ENCODE measurements at regions not wholly inside any gene's neighbourhood (a gene's known extent, or its start where the extent isn't known, plus 50 kb on each side); places are given as distances from the start of the nearest gene placed in this dataset.
"Not testable (repeated sequence)": the region's sequence is repeated elsewhere in the genome, so short reads cannot be mapped to it uniquely, and the experiment has no call there.

GRCh38 chr4:60938181-60938580, 261.9 kb upstream of the ADGRL3 start:
- no peak for DNase-seq

DNA sequence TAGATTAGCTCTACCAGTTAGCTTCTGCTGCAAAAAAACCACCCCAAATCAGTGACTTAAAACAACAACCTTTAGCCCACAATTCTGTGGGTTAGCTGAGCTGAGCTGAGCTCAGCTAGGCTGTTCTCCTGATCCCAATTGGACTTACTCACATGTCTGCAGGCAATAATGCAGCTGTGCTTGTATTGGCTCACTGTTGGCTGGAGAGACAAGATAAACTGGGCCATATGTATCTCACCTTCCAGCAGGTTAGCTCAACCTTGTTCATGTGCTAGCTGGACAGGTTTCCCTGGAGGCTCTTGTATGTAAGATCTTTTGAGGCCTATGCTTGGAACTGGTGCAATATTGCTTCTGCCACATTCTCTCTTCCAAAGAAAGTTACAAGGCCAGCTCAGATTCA, 261.5 kb upstream of the ADGRL3 start:
- DNase-seq, result no peak

- peak in 2 of 3 experiments; percentile 11 to 68 for DNase-seq
Measured at GRCh38 chr4:60944060-60944459, 256.1 kb upstream of the ADGRL3 start.

DNA sequence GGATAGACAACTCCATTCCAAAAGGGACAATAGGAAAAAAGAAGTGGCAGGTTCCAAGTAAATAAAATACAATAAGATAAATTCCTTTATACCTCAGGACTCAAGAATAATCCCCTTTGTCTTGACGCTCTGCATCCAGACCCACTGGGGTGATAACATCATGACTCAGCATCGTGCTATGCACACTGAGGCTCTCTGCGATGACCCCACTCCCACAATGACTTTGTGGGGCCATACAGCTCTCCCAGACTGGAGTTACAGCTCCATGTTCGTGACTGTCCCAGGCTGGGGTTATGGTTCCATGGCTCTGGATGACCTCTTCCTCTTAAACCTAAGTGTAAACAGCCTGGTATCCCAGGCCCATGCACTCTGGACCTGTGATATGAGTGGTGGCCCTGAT, 254.5 kb upstream of the ADGRL3 start:
- DNase-seq, result no peak

GRCh38 chr4:60948008-60948407, 252.1 kb upstream of the ADGRL3 start:
- no peak for DNase-seq

DNA sequence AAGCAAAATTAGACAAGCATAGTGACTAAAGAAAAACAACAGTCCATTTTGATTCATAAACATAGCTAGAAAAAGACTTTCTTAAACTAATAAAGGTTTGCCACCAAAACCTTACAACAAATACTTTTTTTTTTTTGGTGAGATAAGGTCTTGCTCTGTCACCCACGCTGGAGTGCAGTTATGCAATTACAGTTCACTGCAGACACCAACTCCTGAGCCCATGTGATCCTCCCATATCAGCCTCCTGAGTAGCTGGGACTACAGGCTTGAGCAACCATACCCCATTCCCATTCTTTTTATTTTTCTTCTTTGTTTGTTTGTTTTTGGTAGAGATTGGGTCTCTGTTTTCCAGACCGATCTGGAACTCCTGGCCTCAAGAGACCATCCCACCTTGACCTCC, 247.2 kb upstream of the ADGRL3 start:
- DNase-seq, result no peak

GRCh38 chr4:60953826-60954225, 246.3 kb upstream of the ADGRL3 start:
- DNase-seq, result no peak

- peak in 1 of 3 experiments; percentile 23 for DNase-seq
Measured at GRCh38 chr4:60962286-60962685, 237.8 kb upstream of the ADGRL3 start.

DNA sequence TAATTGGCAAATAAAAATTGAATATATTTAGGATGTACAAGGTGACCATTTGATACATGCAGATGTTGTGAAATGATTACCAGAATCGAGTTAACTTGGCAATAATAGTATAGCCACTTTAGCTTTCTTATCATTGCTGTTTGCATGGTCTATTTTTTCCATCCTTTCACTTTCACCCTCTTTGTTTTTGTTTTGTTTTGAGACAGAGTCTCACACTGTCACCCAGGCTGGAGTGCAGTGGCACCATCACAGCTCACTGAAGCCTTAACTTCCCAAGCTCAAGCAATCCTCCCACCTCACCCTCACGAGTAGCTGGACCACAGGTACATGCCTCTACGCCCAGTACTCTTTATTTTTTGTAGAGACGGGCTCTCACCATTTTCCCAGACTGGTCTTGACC, 218.6 kb upstream of the ADGRL3 start:
- no peak for DNase-seq

DNA sequence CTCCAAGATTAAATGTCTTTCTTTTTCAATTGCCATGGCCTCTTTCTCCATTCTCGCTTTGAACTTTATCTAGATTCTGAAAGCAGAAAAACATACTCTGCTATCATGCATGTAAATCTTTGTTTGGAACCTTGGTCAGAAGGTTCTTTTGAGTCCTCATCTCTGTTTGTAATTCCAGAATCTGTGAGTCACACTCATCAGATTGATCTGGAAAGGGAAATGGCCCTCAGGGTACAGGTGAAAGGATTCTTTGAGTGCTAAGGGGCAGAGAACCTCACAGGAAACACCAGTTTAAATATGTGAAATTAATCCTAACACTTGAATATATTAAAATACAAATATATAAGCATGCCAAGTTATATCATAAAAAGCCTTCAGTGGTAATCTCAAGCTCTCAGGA, 211.0 kb upstream of the ADGRL3 start:
- no peak for DNase-seq

- DNase-seq, result no peak
Measured at GRCh38 chr4:60992037-60992436, 208.1 kb upstream of the ADGRL3 start.

DNA sequence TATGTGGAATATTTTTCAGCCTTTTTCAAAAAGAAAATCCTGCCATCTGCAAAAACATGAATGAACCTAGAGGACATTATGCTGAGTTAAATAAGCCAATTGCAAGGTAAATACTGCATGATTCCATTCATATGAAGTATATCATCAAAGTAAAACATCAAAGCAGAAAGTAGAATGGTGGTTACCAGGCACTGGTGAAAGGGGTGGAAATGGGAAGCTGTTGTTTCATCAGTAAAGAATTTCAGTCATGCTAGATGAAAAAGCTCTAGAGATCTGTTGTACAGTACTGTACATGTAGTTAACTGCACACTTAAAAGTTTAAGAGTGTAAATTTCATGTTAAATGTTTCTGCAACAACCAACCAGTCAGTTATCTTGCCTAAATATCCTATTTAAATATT, 196.8 kb upstream of the ADGRL3 start:
- DNase-seq, result no peak

DNA sequence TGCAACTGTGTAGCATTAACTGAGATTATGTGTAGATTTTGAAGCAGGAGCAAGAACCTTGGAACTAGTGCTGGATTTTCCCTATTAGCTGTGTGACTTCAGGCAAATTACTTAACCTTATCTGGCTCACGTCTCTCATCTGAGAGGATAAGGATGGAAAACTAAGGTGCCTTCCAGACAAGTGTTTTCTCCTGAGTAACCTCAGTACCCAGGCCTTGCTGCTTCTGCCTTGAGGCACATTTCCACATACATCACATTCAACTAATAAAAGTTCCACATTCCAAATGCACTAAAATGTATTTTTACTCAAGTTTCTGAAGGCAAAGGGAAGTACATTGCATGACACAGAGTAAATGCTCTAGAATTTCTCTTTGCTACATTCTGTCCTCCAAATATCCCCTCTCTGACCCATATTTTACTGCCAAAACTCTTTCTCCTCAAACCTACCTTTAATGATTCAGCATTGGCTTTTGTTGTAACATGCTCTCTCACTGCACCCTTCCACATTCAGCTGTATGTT, 195.4 kb upstream of the ADGRL3 start:
- DNase-seq, result no peak

- no peak for DNase-seq
Measured at GRCh38 chr4:61011051-61011450, 189.1 kb upstream of the ADGRL3 start.

DNA sequence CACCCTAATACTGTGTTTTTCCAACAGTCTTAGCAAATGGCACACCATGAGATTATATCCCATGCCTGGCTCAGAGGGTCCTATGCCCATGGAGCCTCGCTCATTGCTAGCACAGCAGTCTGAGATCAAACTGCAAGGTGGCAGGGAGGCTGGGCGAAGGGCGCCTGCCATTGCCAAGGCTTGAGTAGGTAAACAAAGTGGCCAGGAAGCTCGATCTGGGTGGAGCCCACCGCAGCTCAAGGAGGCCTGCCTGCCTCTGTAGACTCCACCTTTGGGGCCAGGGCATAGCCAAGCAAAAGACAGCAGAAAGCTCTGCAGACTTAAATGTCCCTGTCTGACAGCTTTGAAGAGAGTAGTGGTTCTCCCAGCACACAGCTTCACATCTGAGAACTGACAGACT, 188.2 kb upstream of the ADGRL3 start:
- not testable (repeated sequence) for DNase-seq

DNA sequence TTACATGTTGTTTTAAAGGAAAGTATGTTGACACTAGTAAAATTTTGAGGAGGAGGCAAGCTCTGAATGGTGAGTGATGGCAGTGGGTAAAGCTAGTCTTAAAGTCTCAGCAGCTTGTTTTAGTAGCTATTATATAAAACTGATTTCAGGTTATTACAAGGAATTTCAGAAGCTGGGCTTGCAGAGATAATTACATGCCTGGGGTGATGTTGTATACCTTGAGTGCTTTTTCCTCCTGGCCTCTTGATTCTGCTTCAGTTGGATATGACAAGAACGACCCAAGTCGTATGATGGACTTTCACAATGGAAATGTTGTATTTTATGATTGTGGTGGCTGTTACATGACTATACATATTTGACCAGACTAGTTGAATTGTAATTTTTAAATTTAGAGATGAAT, 175.5 kb upstream of the ADGRL3 start:
- DNase-seq, result peak in 1 of 3 experiments; percentile 72

GRCh38 chr4:61027939-61028338, 172.2 kb upstream of the ADGRL3 start:
- DNase-seq, result no peak

DNA sequence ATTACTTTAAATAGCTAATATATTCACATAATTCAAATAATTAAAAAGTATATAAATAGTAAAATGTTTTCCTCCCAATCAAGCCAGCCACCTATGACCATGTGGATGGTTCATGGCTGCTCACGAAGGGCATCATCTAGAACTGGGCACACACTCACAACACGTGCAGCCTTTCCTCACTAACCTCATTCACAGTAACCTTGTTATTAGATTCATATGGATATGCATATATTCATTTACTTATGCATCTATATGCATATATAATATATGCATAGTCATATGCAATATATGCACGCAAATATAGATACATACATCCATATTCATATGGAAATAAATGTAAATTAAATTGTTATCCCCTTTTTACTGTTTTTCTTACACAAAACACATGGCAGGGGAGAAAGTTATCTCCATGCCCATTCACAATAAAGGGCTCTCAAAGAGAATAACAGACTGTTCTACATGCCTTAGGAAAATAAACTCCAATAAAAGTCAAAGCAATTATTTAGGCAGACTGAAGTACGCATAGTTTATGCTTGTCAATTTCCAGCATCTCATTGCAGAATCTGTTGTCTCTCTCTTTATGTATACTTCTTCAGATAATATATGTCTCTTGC, 163.9 kb upstream of the ADGRL3 start:
- no peak for DNase-seq

GRCh38 chr4:61041527-61041926, 158.6 kb upstream of the ADGRL3 start:
- DNase-seq, result no peak

DNA sequence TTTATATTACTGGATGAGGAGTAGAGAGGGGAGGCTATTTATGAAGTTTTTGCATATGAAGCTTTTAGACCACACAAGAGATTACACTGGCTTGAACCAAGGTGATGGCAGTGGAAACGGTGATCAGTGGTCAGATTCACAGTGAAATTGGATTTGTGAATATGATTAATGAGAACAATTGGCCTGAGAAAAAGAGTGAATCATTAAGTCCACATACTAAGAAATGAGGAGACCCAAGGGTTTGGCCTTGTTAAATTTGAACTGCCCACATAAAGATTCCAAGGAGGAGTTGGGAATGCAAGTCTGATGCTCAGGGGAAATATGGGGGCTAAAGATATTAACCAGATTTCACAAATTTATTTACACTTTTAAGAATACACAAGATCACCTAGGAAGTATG, 155.3 kb upstream of the ADGRL3 start:
- no peak for DNase-seq

DNA sequence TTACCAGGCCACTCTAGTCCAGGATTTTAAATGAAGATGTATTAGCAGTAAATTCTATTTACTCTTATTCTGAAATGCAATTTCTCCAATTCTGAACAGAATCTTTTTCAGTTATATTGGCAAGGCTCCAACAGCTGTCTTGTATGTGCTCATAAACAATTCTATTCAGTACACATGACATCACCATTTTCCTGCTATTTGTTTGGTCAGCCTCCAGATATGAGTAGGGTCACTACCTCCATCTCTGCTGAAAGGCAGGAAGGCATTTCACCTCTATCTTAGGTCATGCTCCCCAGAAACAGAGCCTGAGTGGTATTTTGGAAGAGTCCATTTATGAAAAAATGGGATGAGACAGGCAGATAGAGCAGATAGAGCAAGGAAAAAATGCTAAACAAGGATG, 151.1 kb upstream of the ADGRL3 start:
- no peak for DNase-seq

DNA sequence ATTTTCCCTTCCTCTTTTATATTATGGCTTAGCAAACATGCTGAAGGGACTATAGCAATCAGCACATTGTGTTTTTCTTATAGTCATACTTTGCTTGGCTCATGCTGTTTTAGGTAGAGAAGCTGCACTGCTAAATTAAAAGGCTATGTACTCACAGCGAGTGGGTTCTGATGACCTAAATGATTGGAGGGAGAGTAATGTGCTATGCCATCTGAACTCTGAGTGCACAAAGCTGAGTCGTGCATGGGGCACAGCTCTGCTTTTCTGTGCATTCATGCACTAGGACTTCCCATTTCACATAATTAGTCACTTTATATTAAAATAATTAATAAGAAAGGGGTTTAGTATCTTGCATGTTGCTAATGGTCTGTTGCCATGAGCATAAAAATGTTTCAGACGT, 132.7 kb upstream of the ADGRL3 start:
- DNase-seq, result no peak

DNA sequence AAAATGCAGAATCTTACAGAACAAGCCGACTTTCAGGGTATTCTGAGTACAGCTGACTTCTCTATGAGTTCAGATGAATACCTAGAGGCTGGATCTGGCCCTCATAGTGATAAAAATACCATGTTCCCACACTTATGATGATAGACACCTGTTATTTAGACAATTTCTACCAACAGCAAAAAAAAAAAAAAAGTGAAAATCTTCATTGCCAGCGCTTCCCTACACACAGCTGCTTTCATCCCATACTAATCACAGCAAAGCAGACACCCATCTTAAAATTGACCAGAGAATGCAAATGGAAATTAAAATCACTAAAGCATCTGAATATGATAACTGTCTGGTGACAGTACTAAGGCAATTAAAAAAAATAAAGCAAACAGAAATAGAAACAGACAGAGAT, 132.1 kb upstream of the ADGRL3 start:
- no peak for DNase-seq

DNA sequence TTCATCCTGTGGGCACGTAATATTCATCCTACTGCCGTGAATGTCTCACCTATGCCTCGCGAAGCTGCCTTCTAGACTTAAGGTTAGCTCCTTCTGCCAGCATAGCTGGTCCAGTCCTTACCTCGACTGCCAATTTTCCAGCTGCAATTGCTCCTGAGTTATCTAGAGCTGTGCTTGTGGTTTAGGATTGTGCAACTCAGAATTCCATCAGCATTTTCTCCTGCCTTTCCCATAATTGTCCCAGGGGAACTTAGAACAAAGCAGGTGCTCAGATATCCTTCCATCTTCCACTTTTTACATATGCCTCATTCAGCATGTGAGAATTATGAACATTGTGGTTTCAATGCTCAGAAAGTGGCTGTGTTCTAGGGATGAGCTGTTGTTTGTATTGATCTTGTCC, 131.4 kb upstream of the ADGRL3 start:
- DNase-seq, result peak in 1 of 3 experiments; percentile 86

DNA sequence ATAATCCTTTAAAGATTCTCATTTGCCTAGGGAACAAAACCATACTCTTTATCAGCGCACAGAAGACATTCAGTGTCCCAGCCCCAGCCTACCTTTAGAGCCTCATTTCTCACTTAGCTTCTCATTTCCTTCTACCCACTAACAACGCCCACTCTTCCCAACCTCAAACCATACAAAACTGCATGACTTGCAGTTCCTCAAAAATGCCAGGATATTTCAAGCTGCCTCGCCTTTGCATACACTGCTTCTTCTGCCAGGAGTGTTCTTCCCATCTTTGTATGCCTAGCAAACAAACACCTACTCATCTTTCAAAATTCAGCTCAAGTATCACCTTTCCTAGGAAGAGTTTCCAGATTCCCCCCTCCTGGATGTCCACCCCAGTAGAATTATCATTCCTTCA, 129.9 kb upstream of the ADGRL3 start:
- no peak for DNase-seq

Measured in NCI-H1417 (cell line).